ENCODE measurements at regions not wholly inside any gene's neighbourhood (a gene's known extent, or its start where the extent isn't known, plus 50 kb on each side); places are given as distances from the start of the nearest gene placed in this dataset.
A peak's percentile ranks its signal among the peaks of the same experiment; 100 is the strongest.
"Not testable (repeated sequence)": the region's sequence is repeated elsewhere in the genome, so short reads cannot be mapped to it uniquely, and the experiment has no call there.

GRCh38 chr5:57394421-57395210 is 88.0 kb downstream of the ACTBL2 start:
- DNase-seq: no peak

GRCh38 chr5:57386958-57387357 is 95.7 kb downstream of the ACTBL2 start:
- DNase-seq: no peak

- peak; percentile 93 for DNase-seq
These were observed 99.3 kb downstream of the ACTBL2 start for GRCh38 chr5:57383093-57383861.

- no peak for DNase-seq
These were observed 100.0 kb downstream of the ACTBL2 start for GRCh38 chr5:57382655-57383054.

- DNase-seq: no peak
These were observed 112.2 kb downstream of the ACTBL2 start for GRCh38 chr5:57370376-57370775.

GRCh38 chr5:57368010-57368409 is 114.6 kb downstream of the ACTBL2 start:
- no peak for DNase-seq

GRCh38 chr5:57366744-57367143 is 115.9 kb downstream of the ACTBL2 start:
- peak; percentile 88 for DNase-seq

- DNase-seq: no peak
These were observed 119.7 kb downstream of the ACTBL2 start for GRCh38 chr5:57362951-57363350.

GRCh38 chr5:57360871-57361270 is 121.7 kb downstream of the ACTBL2 start:
- no peak for DNase-seq

- DNase-seq: no peak
These were observed 123.6 kb downstream of the ACTBL2 start for GRCh38 chr5:57358796-57359592.

GRCh38 chr5:57356850-57357249 is 125.8 kb downstream of the ACTBL2 start:
- not testable (repeated sequence) for DNase-seq

GRCh38 chr5:57349214-57349613 is 133.4 kb downstream of the ACTBL2 start:
- DNase-seq: no peak

- DNase-seq: no peak
These were observed 134.1 kb downstream of the ACTBL2 start for GRCh38 chr5:57348376-57349140.

GRCh38 chr5:57346328-57346727 is 136.3 kb downstream of the ACTBL2 start:
- DNase-seq: peak; percentile 90

- peak; percentile 44 for DNase-seq
These were observed 141.1 kb downstream of the ACTBL2 start for GRCh38 chr5:57341380-57341979.

GRCh38 chr5:57340681-57341080 is 141.9 kb downstream of the ACTBL2 start:
- no peak for DNase-seq

GRCh38 chr5:57339521-57339920 is 143.1 kb downstream of the ACTBL2 start:
- no peak for DNase-seq

GRCh38 chr5:57338868-57339340 is 143.7 kb downstream of the ACTBL2 start:
- DNase-seq: no peak

GRCh38 chr5:57338068-57338867 is 144.3 kb downstream of the ACTBL2 start:
- DNase-seq: peak; percentile 47

- peak; percentile 24 for DNase-seq
These were observed 147.4 kb downstream of the ACTBL2 start for GRCh38 chr5:57335092-57335660.

- DNase-seq: no peak
These were observed 148.1 kb downstream of the ACTBL2 start for GRCh38 chr5:57334475-57334874.

All from NCI-H226 (cell line).